IMR-90 (cell line): ENCODE measurements at regions not wholly inside any gene's neighbourhood (a gene's known extent, or its start where the extent isn't known, plus 50 kb on each side); places are given as distances from the start of the nearest gene placed in this dataset.

Source experiments
- ATAC-seq: fragments of 200-7000 bp; cut with Tn5 transposase; 2 replicates; pipeline ENCODE4 v1.9.1; 2020; ENCODE audit warnings: low read depth, mild to moderate bottlenecking, moderate library complexity
- BruUV-seq: library from RNA; stranded (reverse); fragments of 400-500 nt; replicated peaks from 2 replicates; lab custom pipeline; 2021; lab: Mats Ljungman, UMichigan
- CTCF ChIA-PET: fragments of 300-600 bp; formaldehyde crosslinking; extraction: SDS; loops from one replicate; lab custom pipeline; 2021; ENCODE audit warnings: antibody characterized with exemption; lab: Yijun Ruan, JAX
- POLR2A ChIA-PET: fragments of 300-600 bp; sonication (Branson Sonifier 250); formaldehyde crosslinking; loops from one replicate; lab custom pipeline; 2022; ENCODE audit warnings: antibody characterized with exemption; ENCODE audit not compliant: unreplicated experiment; lab: Charles Lee
- DNase-seq: peaks from one replicate; pipeline ENCODE4 v3.0.0; 2013
- H2AFZ ChIP-seq: replicated peaks from 2 replicates; pipeline ENCODE3; 2013; ENCODE audit warnings: low read length, mild to moderate bottlenecking; ENCODE audit not compliant: poor library complexity
- H2AK5ac ChIP-seq: 2 replicates; pipeline ENCODE4 v1.6.1; 2013; ENCODE audit warnings: low read depth, low read length, inconsistent platforms
- H2AK9ac ChIP-seq: replicated peaks from 2 replicates; pipeline ENCODE3; 2013; ENCODE audit warnings: mild to moderate bottlenecking, low read depth, low read length, moderate library complexity; ENCODE audit not compliant: poor library complexity
- H2BK120ac ChIP-seq: 2 replicates; pipeline ENCODE4 v1.6.1; 2013; ENCODE audit warnings: low read depth, low read length, inconsistent platforms
- H2BK15ac ChIP-seq: 3 replicates; pipeline ENCODE4 v1.6.1; 2013; ENCODE audit warnings: low read depth, low read length, inconsistent platforms
- H2BK20ac ChIP-seq: 2 replicates; pipeline ENCODE4 v1.6.1; 2013; ENCODE audit warnings: low read depth, mild to moderate bottlenecking, inconsistent platforms, low read length, moderate library complexity
- H2BK5ac ChIP-seq: 2 replicates; pipeline ENCODE4 v1.6.1; 2013; ENCODE audit warnings: mild to moderate bottlenecking, low read depth, low read length, inconsistent platforms; ENCODE audit not compliant: poor library complexity, severe bottlenecking
- H3K14ac ChIP-seq: replicated peaks from 2 replicates; pipeline ENCODE4 v1.6.1; 2013; ENCODE audit warnings: low read depth, low read length, inconsistent platforms
- H3K18ac ChIP-seq: 2 replicates; pipeline ENCODE4 v1.6.1; 2013; ENCODE audit warnings: low read depth, low read length, control low read depth
- H3K23ac ChIP-seq: 2 replicates; pipeline ENCODE4 v1.6.1; 2013; ENCODE audit warnings: low read depth, low read length, inconsistent platforms
- H3K27ac ChIP-seq: 2 replicates; pipeline ENCODE4 v1.5.1; 2013; ENCODE audit warnings: mild to moderate bottlenecking, control low read depth, low read length; ENCODE audit not compliant: insufficient read depth
- H3K27me3 ChIP-seq: 2 replicates; pipeline ENCODE4 v1.6.1; 2013; ENCODE audit warnings: low read length; ENCODE audit not compliant: control insufficient read depth, insufficient read depth
- H3K36me3 ChIP-seq: 2 replicates; pipeline ENCODE4 v1.6.1; 2013; ENCODE audit warnings: low read length, mixed read lengths; ENCODE audit not compliant: control insufficient read depth, insufficient read depth
- H3K4ac ChIP-seq: 2 replicates; pipeline ENCODE4 v1.6.1; 2013; ENCODE audit warnings: low read depth, low read length, inconsistent platforms
- H3K4me1 ChIP-seq: 2 replicates; pipeline ENCODE4 v1.6.1; 2013; ENCODE audit warnings: low read length, mixed read lengths; ENCODE audit not compliant: control insufficient read depth, insufficient read depth
- H3K4me2 ChIP-seq: 2 replicates; pipeline ENCODE4 v1.6.1; 2013; ENCODE audit warnings: low read depth, mild to moderate bottlenecking, control low read depth, low read length, moderate library complexity
- H3K4me3 ChIP-seq: 2 replicates; pipeline ENCODE4 v1.5.1; 2013; ENCODE audit warnings: low read depth, mild to moderate bottlenecking, control low read depth, low read length, moderate library complexity; ENCODE audit not compliant: insufficient read depth
- H3K56ac ChIP-seq: 2 replicates; pipeline ENCODE4 v1.6.1; 2013; ENCODE audit warnings: low read length, inconsistent platforms; ENCODE audit not compliant: insufficient read depth; ENCODE audit errors: extremely low read depth
- H3K79me1 ChIP-seq, 2 experiments: 2 replicates each; pipeline ENCODE4 v1.6.1; 2013; ENCODE audit warnings: low read length in 2 of 2, inconsistent platforms in 1 of 2, low read depth in 1 of 2
- H3K9ac ChIP-seq: 2 replicates; pipeline ENCODE4 v1.6.1; 2013; ENCODE audit warnings: low read depth, low read length, control low read depth
- H3K9me1 ChIP-seq: 2 replicates; pipeline ENCODE4 v1.6.1; 2013; ENCODE audit warnings: low read length, inconsistent platforms; ENCODE audit not compliant: insufficient read depth
- H3K9me3 ChIP-seq: 2 replicates; pipeline ENCODE4 v1.6.1; 2013; ENCODE audit warnings: low read length; ENCODE audit not compliant: control insufficient read depth, insufficient read depth
- H4K20me1 ChIP-seq: 2 replicates; pipeline ENCODE4 v1.6.1; 2013; ENCODE audit warnings: low read length, inconsistent platforms; ENCODE audit not compliant: insufficient read depth
- H4K5ac ChIP-seq: 2 replicates; pipeline ENCODE4 v1.6.1; 2013; ENCODE audit warnings: mild to moderate bottlenecking, low read depth, low read length, control low read depth
- H4K8ac ChIP-seq, 2 experiments: 2 replicates each; pipeline ENCODE4 v1.6.1; 2013; ENCODE audit warnings: low read depth in 2 of 2, low read length in 2 of 2, control low read depth in 1 of 2, inconsistent platforms in 1 of 2
- H4K91ac ChIP-seq: 2 replicates; pipeline ENCODE4 v1.6.1; 2013; ENCODE audit warnings: low read depth, low read length, inconsistent platforms; ENCODE audit not compliant: insufficient read depth
- CEBPB ChIP-seq: IDR thresholded peaks from 2 replicates; pipeline ENCODE4 v1.6.1; 2012; ENCODE audit warnings: low read depth, low read length, improper control_type of control experiment
- FOS ChIP-seq: fragments of 150-350 bp; IDR thresholded peaks from 2 replicates; pipeline ENCODE4 v1.6.1; 2016; ENCODE audit warnings: low read depth, low read length
- MAFK ChIP-seq: IDR thresholded peaks from 2 replicates; pipeline ENCODE4 v1.6.1; 2012; ENCODE audit warnings: low read depth, low read length, improper control_type of control experiment
- MXI1 ChIP-seq: IDR thresholded peaks from 2 replicates; pipeline ENCODE4 v1.6.1; 2012; ENCODE audit warnings: low read depth, mild to moderate bottlenecking, low read length, moderate library complexity, borderline replicate concordance
- NFE2L2 ChIP-seq: fragments of 150-350 bp; IDR thresholded peaks from 2 replicates; pipeline ENCODE4 v1.6.1; 2016; ENCODE audit warnings: low read depth, mild to moderate bottlenecking, low read length
- RFX5 ChIP-seq: IDR thresholded peaks from 2 replicates; pipeline ENCODE4 v1.8.0; 2012; ENCODE audit warnings: low read depth, mild to moderate bottlenecking, low read length, moderate library complexity
- SMC3 ChIP-seq: fragments of 150-350 bp; IDR thresholded peaks from 2 replicates; pipeline ENCODE4 v1.6.1; 2016; ENCODE audit warnings: low read depth, mild to moderate bottlenecking, antibody characterized with exemption, low read length, moderate library complexity
- WGBS, 2 experiments: methylation state at CpG; one replicate each; pipeline versions ENCODE4 v1.1.5 to v1.1.7; 2013; ENCODE audit warnings: missing lambda C conversion rate in 2 of 2; ENCODE audit not compliant: insufficient read length in 1 of 2; ENCODE audit errors: extremely low coverage in 2 of 2; 5-methylcytosine and 5-hydroxymethylcytosine counted together
- dilution Hi-C: fragments of 300-500 bp; cut with HindIII; formaldehyde crosslinking; loops from one replicate; pipeline ENCODE4 v1.14.3; 2018; ENCODE audit warnings: low sequenced_read_pairs; ENCODE audit not compliant: unreplicated experiment
- in situ Hi-C: fragments of 300-500 bp; cut with MboI; formaldehyde crosslinking; loops from 3 replicates; pipeline ENCODE4 v1.14.3; 2019; ENCODE audit warnings: low sequenced_read_pairs, inconsistent platforms, mixed read lengths
- intact Hi-C: fragments of 100-400 bp; cut with micrococcal nuclease; formaldehyde crosslinking; loops from 2 replicates; pipeline ENCODE4 v1.10.0; 2022

DNA sequence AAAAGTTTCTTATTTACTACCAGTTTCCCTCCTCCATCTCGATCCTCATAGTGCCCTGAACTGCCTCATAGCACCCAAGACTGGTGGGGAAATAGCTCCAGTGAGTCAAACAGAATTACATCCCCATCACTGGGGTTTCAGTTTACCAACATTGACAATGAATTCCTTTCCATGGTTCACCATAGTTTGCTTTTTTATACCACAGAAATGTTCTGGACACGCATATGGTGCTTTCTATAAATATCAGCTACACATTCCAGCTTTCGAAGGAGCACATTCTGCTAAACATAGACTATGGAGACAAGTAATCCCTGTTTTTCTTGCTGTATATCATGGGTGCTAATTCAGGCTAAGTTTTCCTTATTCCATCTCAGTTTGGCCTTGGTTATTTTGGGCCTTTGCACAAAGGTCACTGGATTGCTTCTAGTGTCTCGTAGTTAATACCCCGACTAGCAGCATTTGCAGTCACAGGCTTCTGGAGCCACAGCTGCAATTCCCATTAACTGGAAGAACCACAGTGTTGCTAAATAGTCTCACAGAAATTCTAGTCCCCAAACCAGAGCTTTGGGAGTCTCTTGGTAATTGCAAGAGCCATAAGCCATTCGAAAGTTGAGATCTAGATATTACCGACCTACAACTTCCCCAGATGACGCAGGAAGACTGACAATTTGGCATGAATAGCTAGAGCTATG lies 53.4 kb upstream of the TRPC3 start:
- peak overlapping the region; percentile 40; the same call in 1 of the 2 replicates for H2AK5ac ChIP-seq
- no peaks in the 10 kb centered on the region for H3K36me3 ChIP-seq
- H3K27me3 ChIP-seq: no peaks in the 10 kb centered on the region
- no peak overlapping the region for H3K4me3 ChIP-seq
- H3K23ac ChIP-seq: peak overlapping the region; percentile 39; the same call in 1 of the 2 replicates
- no peaks in the 10 kb centered on the region for H4K20me1 ChIP-seq
- H2BK20ac ChIP-seq: peak overlapping the region; percentile 63
- peak overlapping the region; percentile 37; the same call in 1 of the 2 replicates for H3K18ac ChIP-seq
- peak overlapping the region; percentile 43 for H2BK120ac ChIP-seq
- peaks cover 12% of the 10 kb centered on the region for H3K4me1 ChIP-seq
- ChIA-PET CTCF (interaction anchor here (0.6 to 1.7 kb wide), 5 partner anchors 9 to 265 kb away, joined by 3 to 7 read pairs (median 3); no protein-coding TSS in a partner anchor), POLR2A (no interaction called here)
- ATAC-seq (peak; percentile 88), DNase-seq (peak; percentile 93)
- H2BK5ac ChIP-seq: peak overlapping the region; percentile 83
- dilution Hi-C loops: no loop called here
- H4K91ac ChIP-seq: peak overlapping the region; percentile 60; the same call in 1 of the 2 replicates
- H3K9ac ChIP-seq: no peak overlapping the region
- H3K27ac ChIP-seq: peak overlapping the region; percentile 4; the same call in 1 of the 2 replicates
- 0 out of 2 replicates have a peak overlapping the region, but pooled peaks have one; percentile 40 for H3K14ac ChIP-seq
- 40% methylated on average over 2 of the region's 8 CpGs; no CpG with 5 or more reads in 1 of the 2 experiments for WGBS, 2 experiments
- BruUV-seq: no TSS peak
- H2BK15ac ChIP-seq: 0 out of 3 replicates have a peak overlapping the region, but pooled peaks have one; percentile 58
- peaks cover 10% of the 10 kb centered on the region for H3K9me1 ChIP-seq
- peak overlapping the region; percentile 49; the same call in 1 of the 2 replicates for H3K4ac ChIP-seq
- H2AK9ac ChIP-seq: no peak overlapping the region
- peak overlapping the region; percentile 64 for H3K4me2 ChIP-seq
- H2AFZ ChIP-seq: no peak overlapping the region
- intact Hi-C loops: loop anchor here (2.0 to 5.0 kb wide), 2 partner anchors 40 to 147 kb away; partner anchors contain the start of gene BLTP1
- H4K5ac ChIP-seq: no peak overlapping the region
- TF ChIP-seq SMC3 (no peak), FOS (0 out of 2 replicates have a peak, but pooled peaks have one; percentile 11), CEBPB (peak; percentile 88), RFX5 (no peak), NFE2L2 (peak; percentile 33), MXI1 (no peak), MAFK (0 out of 2 replicates have a peak, but pooled peaks have one; percentile 15)
- in situ Hi-C loops: no loop called here
- no peaks in the 10 kb centered on the region for H3K79me1 ChIP-seq
- no peaks in the 10 kb centered on the region for H3K9me3 ChIP-seq
- H4K8ac ChIP-seq: no peak overlapping the region
- no peak overlapping the region for H3K56ac ChIP-seq
